ENCODE measurements at regions not wholly inside any gene's neighbourhood (a gene's known extent, or its start where the extent isn't known, plus 50 kb on each side); places are given as distances from the start of the nearest gene placed in this dataset.
A peak's percentile ranks its signal among the peaks of the same experiment; 100 is the strongest.

DNA sequence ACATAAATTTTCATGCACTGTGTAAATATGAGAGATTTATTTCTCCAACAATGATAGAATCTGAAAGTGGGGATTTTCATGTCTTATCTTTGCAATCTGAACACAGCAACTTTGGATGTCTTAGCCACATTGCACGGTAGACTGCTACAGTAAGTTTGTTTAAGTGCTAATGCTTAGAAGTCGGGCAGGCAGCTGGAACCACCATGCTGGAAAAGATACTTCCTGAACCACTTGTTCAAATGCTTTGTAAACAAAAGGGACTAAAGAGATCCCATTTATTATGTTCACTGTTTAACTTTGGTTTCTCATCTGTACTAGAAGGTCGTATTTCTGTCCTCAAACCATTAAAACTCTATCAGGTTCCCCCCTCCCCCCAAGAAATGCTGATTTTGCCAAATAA lies 555.9 kb upstream of the DIPK2B start:
- no TSS peak for BruUV-seq (replicated peaks)
- peaks cover 28% of the 10 kb centered on the region for H3K36me3 ChIP-seq (ENCODE audit: control insufficient read depth, insufficient read depth, low read length)
- no peak overlapping the region for H4K91ac ChIP-seq (ENCODE audit: insufficient read depth, low read depth, low read length)
- CTCF ChIA-PET = no interaction called here
- peak overlapping the region; percentile 23; the same call in 1 of the 2 replicates for H3K4me2 ChIP-seq (ENCODE audit: low read depth, low read length)
- no peak for ATAC-seq (ENCODE audit: low read depth)
- TF ChIP-seq MAFK (IDR thresholded peaks at IDR 0.05; ENCODE audit: low read depth, low read length) (no peak), NFE2L2 (IDR thresholded peaks at IDR 0.05; ENCODE audit: low read depth, low read length) (no peak), POLR2A (IDR thresholded peaks at IDR 0.05; ENCODE audit: low read depth, low read length) (no peak), CEBPB (IDR thresholded peaks at IDR 0.05; ENCODE audit: low read depth, low read length) (no peak), RCOR1 (IDR thresholded peaks at IDR 0.05; ENCODE audit: insufficient replicate concordance, low read length) (no peak), RFX5 (IDR thresholded peaks at IDR 0.05; ENCODE audit: low read depth, low read length) (no peak), MAZ (IDR thresholded peaks at IDR 0.05; ENCODE audit: borderline replicate concordance, low read depth, low read length) (no peak), SMC3 (IDR thresholded peaks at IDR 0.05; ENCODE audit: low read depth, low read length) (no peak), RAD21 (IDR thresholded peaks at IDR 0.05; ENCODE audit: low read length) (no peak)
- TF ChIP-seq, protein P1, sequence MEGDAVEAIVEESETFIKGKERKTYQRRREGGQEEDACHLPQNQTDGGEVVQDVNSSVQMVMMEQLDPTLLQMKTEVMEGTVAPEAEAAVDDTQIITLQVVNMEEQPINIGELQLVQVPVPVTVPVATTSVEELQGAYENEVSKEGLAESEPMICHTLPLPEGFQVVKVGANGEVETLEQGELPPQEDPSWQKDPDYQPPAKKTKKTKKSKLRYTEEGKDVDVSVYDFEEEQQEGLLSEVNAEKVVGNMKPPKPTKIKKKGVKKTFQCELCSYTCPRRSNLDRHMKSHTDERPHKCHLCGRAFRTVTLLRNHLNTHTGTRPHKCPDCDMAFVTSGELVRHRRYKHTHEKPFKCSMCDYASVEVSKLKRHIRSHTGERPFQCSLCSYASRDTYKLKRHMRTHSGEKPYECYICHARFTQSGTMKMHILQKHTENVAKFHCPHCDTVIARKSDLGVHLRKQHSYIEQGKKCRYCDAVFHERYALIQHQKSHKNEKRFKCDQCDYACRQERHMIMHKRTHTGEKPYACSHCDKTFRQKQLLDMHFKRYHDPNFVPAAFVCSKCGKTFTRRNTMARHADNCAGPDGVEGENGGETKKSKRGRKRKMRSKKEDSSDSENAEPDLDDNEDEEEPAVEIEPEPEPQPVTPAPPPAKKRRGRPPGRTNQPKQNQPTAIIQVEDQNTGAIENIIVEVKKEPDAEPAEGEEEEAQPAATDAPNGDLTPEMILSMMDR (conservative IDR thresholded peaks at IDR 0.05; ENCODE audit: low read depth, low read length) = no peak
- TF ChIP-seq, protein P2, sequence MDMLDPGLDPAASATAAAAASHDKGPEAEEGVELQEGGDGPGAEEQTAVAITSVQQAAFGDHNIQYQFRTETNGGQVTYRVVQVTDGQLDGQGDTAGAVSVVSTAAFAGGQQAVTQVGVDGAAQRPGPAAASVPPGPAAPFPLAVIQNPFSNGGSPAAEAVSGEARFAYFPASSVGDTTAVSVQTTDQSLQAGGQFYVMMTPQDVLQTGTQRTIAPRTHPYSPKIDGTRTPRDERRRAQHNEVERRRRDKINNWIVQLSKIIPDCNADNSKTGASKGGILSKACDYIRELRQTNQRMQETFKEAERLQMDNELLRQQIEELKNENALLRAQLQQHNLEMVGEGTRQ (IDR thresholded peaks at IDR 0.05; ENCODE audit: low read depth, low read length) = no peak
- intact Hi-C loops (cut with micrococcal nuclease) (no loop called here), dilution Hi-C loops (cut with HindIII; ENCODE audit: low sequenced_read_pairs, unreplicated experiment) (no loop called here), in situ Hi-C loops (cut with MboI; ENCODE audit: low sequenced_read_pairs) (no loop called here)
- H3K4me3 ChIP-seq (ENCODE audit: insufficient read depth, low read depth, low read length) = no peak overlapping the region
- no peak for DNase-seq
- no peak overlapping the region for H2BK20ac ChIP-seq (ENCODE audit: low read depth, low read length)
- H3K9ac ChIP-seq (ENCODE audit: low read depth, low read length) = no peak overlapping the region
- H4K20me1 ChIP-seq (ENCODE audit: insufficient read depth, low read length) = peaks cover 54% of the 10 kb centered on the region
- H2AK9ac ChIP-seq (replicated peaks; ENCODE audit: low read depth, low read length, poor library complexity) = no peak overlapping the region
- peak overlapping the region; percentile 88 for H3K23ac ChIP-seq (ENCODE audit: low read depth, low read length)
- 17% methylated on average over 2 of the region's 3 CpGs; no CpG with 5 or more reads in 1 of the 2 experiments for WGBS, 2 experiments (ENCODE audit: extremely low coverage in 2 of 2, insufficient read length in 1 of 2)
- H2BK120ac ChIP-seq (ENCODE audit: low read depth, low read length) = no peak overlapping the region; the same call in 1 of the 2 replicates
- peak overlapping the region; percentile 78 for H3K14ac ChIP-seq (replicated peaks; ENCODE audit: low read depth, low read length)
- H3K9me3 ChIP-seq (ENCODE audit: control insufficient read depth, insufficient read depth, low read length) = no peaks in the 10 kb centered on the region
- H4K5ac ChIP-seq (ENCODE audit: low read depth, low read length) = no peak overlapping the region
- H3K79me1 ChIP-seq (ENCODE audit: low read depth in 1 of 2, low read length in 2 of 2) = no peaks in the 10 kb centered on the region; a peak in 3 of 4 replicates
- H3K27ac ChIP-seq (ENCODE audit: insufficient read depth, low read length) = peak overlapping the region; percentile 47
- no peak overlapping the region for H2BK15ac ChIP-seq (ENCODE audit: low read depth, low read length)
- peak overlapping the region; percentile 16; the same call in 1 of the 2 replicates for H3K18ac ChIP-seq (ENCODE audit: low read depth, low read length)
- H2AK5ac ChIP-seq (ENCODE audit: low read depth, low read length) = 0 out of 2 replicates have a peak overlapping the region, but pooled peaks have one; percentile 27
- no peak overlapping the region for H2AFZ ChIP-seq (replicated peaks; ENCODE audit: low read length, poor library complexity)
- H3K56ac ChIP-seq (ENCODE audit: extremely low read depth, insufficient read depth, low read length) = no peak overlapping the region
- H2BK5ac ChIP-seq (ENCODE audit: low read depth, low read length, poor library complexity, severe bottlenecking) = peak overlapping the region; percentile 92
- H3K9me1 ChIP-seq (ENCODE audit: insufficient read depth, low read length) = no peaks in the 10 kb centered on the region
- H3K4ac ChIP-seq (ENCODE audit: low read depth, low read length) = peak overlapping the region; percentile 39; the same call in 1 of the 2 replicates
- H4K8ac ChIP-seq (ENCODE audit: low read depth in 2 of 2, low read length in 2 of 2) = no peak overlapping the region; a peak in 1 of 4 replicates
- POLR2A ChIA-PET (ENCODE audit: unreplicated experiment) = no interaction called here
- H3K4me1 ChIP-seq (ENCODE audit: control insufficient read depth, insufficient read depth, low read length) = peaks cover 13% of the 10 kb centered on the region
- no peaks in the 10 kb centered on the region for H3K27me3 ChIP-seq (ENCODE audit: control insufficient read depth, insufficient read depth, low read length)

Data from IMR-90 (cell line).